ENCODE measurements at regions not wholly inside any gene's neighbourhood (a gene's known extent, or its start where the extent isn't known, plus 50 kb on each side); places are given as distances from the start of the nearest gene placed in this dataset.

GRCh38 chr6:153673225-153673624 is 365.8 kb upstream of the OPRM1 start:
- H3K27me3 ChIP-seq (replicated peaks; ENCODE audit: insufficient read depth) = no peaks in the 10 kb centered on the region
- H3K4me1 ChIP-seq (replicated peaks) = no peaks in the 10 kb centered on the region
- H3K9me3 ChIP-seq = no peaks in the 10 kb centered on the region
- no peak overlapping the region for H3K27ac ChIP-seq
- H3K4me3 ChIP-seq = no peak overlapping the region
- H3K36me3 ChIP-seq = no peaks in the 10 kb centered on the region
- intact Hi-C loops (cut with DNase I) = no loop called here
- WGBS = 65% methylated on average over 2 of the region's 2 CpGs
- no peak for TF ChIP-seq POLR2A (IDR thresholded peaks at IDR 0.05)
- no peak for TF ChIP-seq CTCF (IDR thresholded peaks at IDR 0.05)
- no peak for TF ChIP-seq POLR2AphosphoS5 (IDR thresholded peaks at IDR 0.05)
- DNase-seq (ENCODE audit: low spot score) = no peak

GRCh38 chr6:153670403-153671026 is 368.5 kb upstream of the OPRM1 start:
- TF ChIP-seq CTCF (IDR thresholded peaks at IDR 0.05) = no peak
- TF ChIP-seq POLR2A (IDR thresholded peaks at IDR 0.05) = no peak
- WGBS = 89% methylated on average over 4 of the region's 4 CpGs
- Histone ChIP-seq H3K27ac (no peak overlapping the region), H3K4me3 (no peak overlapping the region), H3K27me3 (replicated peaks; ENCODE audit: insufficient read depth) (no peaks in the 10 kb centered on the region), H3K36me3 (no peaks in the 10 kb centered on the region), H3K9me3 (no peaks in the 10 kb centered on the region), H3K4me1 (replicated peaks) (no peaks in the 10 kb centered on the region)
- intact Hi-C loops (cut with DNase I) = no loop called here
- DNase-seq (ENCODE audit: low spot score) = no peak

- no peak overlapping the region for H3K27ac ChIP-seq
- H3K4me3 ChIP-seq = no peak overlapping the region
- H3K36me3 ChIP-seq = no peaks in the 10 kb centered on the region
- no peaks in the 10 kb centered on the region for H3K9me3 ChIP-seq
- intact Hi-C loops (cut with DNase I) = no loop called here
- H3K4me1 ChIP-seq (replicated peaks) = no peaks in the 10 kb centered on the region
- 94% methylated on average over 1 of the region's 1 CpG for WGBS
- H3K27me3 ChIP-seq (replicated peaks; ENCODE audit: insufficient read depth) = no peaks in the 10 kb centered on the region
- TF ChIP-seq CTCF (IDR thresholded peaks at IDR 0.05) = no peak
- no peak for TF ChIP-seq POLR2AphosphoS5 (IDR thresholded peaks at IDR 0.05)
- TF ChIP-seq POLR2A (IDR thresholded peaks at IDR 0.05) = no peak
- no peak for DNase-seq (ENCODE audit: low spot score)
These were observed 370.3 kb upstream of the OPRM1 start for GRCh38 chr6:153668758-153669157.

GRCh38 chr6:153662982-153663381 is 376.1 kb upstream of the OPRM1 start:
- no peaks in the 10 kb centered on the region for H3K27me3 ChIP-seq (replicated peaks; ENCODE audit: insufficient read depth)
- no peaks in the 10 kb centered on the region for H3K36me3 ChIP-seq
- H3K9me3 ChIP-seq = no peaks in the 10 kb centered on the region
- intact Hi-C loops (cut with DNase I) = no loop called here
- TF ChIP-seq CTCF (IDR thresholded peaks at IDR 0.05) = no peak
- no peak for TF ChIP-seq POLR2A (IDR thresholded peaks at IDR 0.05)
- TF ChIP-seq POLR2AphosphoS5 (IDR thresholded peaks at IDR 0.05) = no peak
- DNase-seq (ENCODE audit: low spot score) = no peak
- no peak overlapping the region for H3K27ac ChIP-seq
- 95% methylated on average over 1 of the region's 1 CpG for WGBS
- no peaks in the 10 kb centered on the region for H3K4me1 ChIP-seq (replicated peaks)
- H3K4me3 ChIP-seq = no peak overlapping the region

GRCh38 chr6:153645326-153645725 is 393.7 kb upstream of the OPRM1 start:
- 93% methylated on average over 1 of the region's 1 CpG for WGBS
- DNase-seq (ENCODE audit: low spot score) = no peak
- Histone ChIP-seq H3K27ac (no peak overlapping the region), H3K27me3 (replicated peaks; ENCODE audit: insufficient read depth) (no peaks in the 10 kb centered on the region), H3K9me3 (no peaks in the 10 kb centered on the region), H3K4me3 (no peak overlapping the region), H3K4me1 (replicated peaks) (no peaks in the 10 kb centered on the region), H3K36me3 (no peaks in the 10 kb centered on the region)
- TF ChIP-seq CTCF (IDR thresholded peaks at IDR 0.05) (no peak), POLR2A (IDR thresholded peaks at IDR 0.05) (no peak), POLR2AphosphoS5 (IDR thresholded peaks at IDR 0.05) (no peak)
- intact Hi-C loops (cut with DNase I) = no loop called here

Measured in prostate gland (tissue), 2 donors.